ENCODE measurements at regions not wholly inside any gene's neighbourhood (a gene's known extent, or its start where the extent isn't known, plus 50 kb on each side); places are given as distances from the start of the nearest gene placed in this dataset.

GRCh38 chr5:38795986-38796741 lies 49.6 kb upstream of the OSMR start:
- peaks cover 0 to 20% (median 0%) of the 10 kb centered on the region in 6 donors for H3K4me1 ChIP-seq
- H3K27ac ChIP-seq, result peak overlapping the region in 7 of 8 donors; percentile 4 to 63 (median 46)
- DNase-seq, result no peak
- H3K9me3 ChIP-seq, result no peaks in the 10 kb centered on the region
- H3K36me3 ChIP-seq, result no peaks in the 10 kb centered on the region
- intact Hi-C loops (cut with DNase I; ENCODE audit: low total_unique reads), result no loop called here
- 56 to 78% (median 67%) methylated on average over 6 of the region's 6 CpGs for WGBS, 5 donors
- peaks cover 0 to 4% (median 0%) of the 10 kb centered on the region in 7 donors for H3K27me3 ChIP-seq (replicated peaks in 1 of 7)
- TF ChIP-seq POLR2AphosphoS5 (IDR thresholded peaks at IDR 0.05) (peak in 1 of 3 donors; percentile 29), POLR2A (IDR thresholded peaks at IDR 0.05) (no peak)
- H3K4me3 ChIP-seq, result no peak overlapping the region

All from spleen (tissue), 11 donors.